HCT116 (cell line): ENCODE measurements at regions not wholly inside any gene's neighbourhood (a gene's known extent, or its start where the extent isn't known, plus 50 kb on each side); places are given as distances from the start of the nearest gene placed in this dataset.

ENCODE experiments used
- ATAC-seq: fragments of 200-7000 bp; cut with Tn5 transposase; 2 replicates; pipeline ENCODE4 v1.9.1; 2020; ENCODE audit warnings: mild to moderate bottlenecking, moderate library complexity
- BruUV-seq: library from RNA; stranded (reverse); fragments of 400-500 nt; replicated peaks from 2 replicates; lab custom pipeline; 2021; lab: Mats Ljungman, UMichigan
- CTCF ChIA-PET: fragments of 300-600 bp; sonication (Branson Sonifier 250); formaldehyde crosslinking; loops from one replicate; lab custom pipeline; 2021; ENCODE audit warnings: antibody characterized with exemption; lab: Charles Lee
- POLR2A ChIA-PET: fragments of 300-600, 350-600 bp; sonication (Branson Sonifier 250); formaldehyde crosslinking; loops from one replicate; lab custom pipeline; 2021; ENCODE audit warnings: antibody characterized with exemption; lab: Charles Lee
- RAD21 ChIA-PET, 2 experiments: fragments of 300-600 bp; sonication (Branson Sonifier 250); formaldehyde crosslinking; loops; one replicate each; lab custom pipeline; 2023; ENCODE audit warnings: low total read pairs in 2 of 2; ENCODE audit not compliant: uncharacterized antibody in 2 of 2, unreplicated experiment in 2 of 2, low non-redundant PET in 1 of 2; lab: Charles Lee
- DNase-seq: peaks from one replicate; pipeline ENCODE4 v3.0.0-alpha.2; 2010; ENCODE audit warnings: low read depth, low spot score
- H2AFZ ChIP-seq: fragments of 200-600 bp; shearing (Covaris generic), sonication (generic); 2 replicates; pipeline ENCODE4 v1.6.1; 2017; ENCODE audit warnings: low read depth, mixed run types, mixed read lengths, antibody characterized with exemption, low read length; ENCODE audit not compliant: poor library complexity, severe bottlenecking
- H3K27ac ChIP-seq: 2 replicates; pipeline ENCODE4 v1.5.1; 2012; ENCODE audit warnings: low read depth, low read length
- H3K27me3 ChIP-seq: fragments of 200-600 bp; sonication (generic); 2 replicates; pipeline ENCODE4 v1.6.1; 2016; ENCODE audit warnings: mixed run types, low read length, mixed read lengths; ENCODE audit not compliant: insufficient read depth
- H3K36me3 ChIP-seq, 2 experiments: fragments of 200-500 bp in 1 of 2; fragments of 200-600 bp in 1 of 2; sonication (Bioruptor generic) in 1 of 2; sonication (generic) in 1 of 2; 2 replicates each; pipeline versions ENCODE4 v1.5.1 to v1.6.1; 2014 to 2016; ENCODE audit warnings: low read length in 2 of 2, inconsistent platforms in 1 of 2, mixed read lengths in 1 of 2, mixed run types in 1 of 2; ENCODE audit not compliant: insufficient read depth in 2 of 2, control insufficient read depth in 1 of 2
- H3K4me1 ChIP-seq, 2 experiments: fragments of 200-600 bp in 1 of 2; sonication (generic) in 1 of 2; 2 replicates each; pipeline versions ENCODE4 v1.5.1 to v1.6.1; 2012 to 2017; ENCODE audit warnings: low read length in 2 of 2, inconsistent platforms in 1 of 2, mild to moderate bottlenecking in 1 of 2, mixed read lengths in 1 of 2, mixed run types in 1 of 2, moderate library complexity in 1 of 2; ENCODE audit not compliant: insufficient read depth in 2 of 2, control insufficient read depth in 1 of 2
- H3K4me2 ChIP-seq: fragments of 200-600 bp; sonication (generic); 2 replicates; pipeline ENCODE4 v1.6.1; 2017; ENCODE audit warnings: mixed run types, low read length, mixed read lengths
- H3K4me3 ChIP-seq, 2 experiments: fragments of 200-600 bp in 1 of 2; sonication (generic) in 1 of 2; replicated peaks in 1 of 2; 2 replicates each; pipeline ENCODE4 v1.5.1; 2011 to 2016; ENCODE audit warnings: low read length in 2 of 2, control low read depth in 1 of 2, low read depth in 1 of 2, mild to moderate bottlenecking in 1 of 2, mixed read lengths in 1 of 2, mixed run types in 1 of 2
- H3K79me2 ChIP-seq: fragments of 200-600 bp; sonication (generic); 2 replicates; pipeline ENCODE4 v1.6.1; 2017; ENCODE audit warnings: mild to moderate bottlenecking, mixed run types, low read length, moderate library complexity, mixed read lengths; ENCODE audit not compliant: insufficient read depth
- H3K9ac ChIP-seq: fragments of 200-600 bp; sonication (generic); 2 replicates; pipeline ENCODE4 v1.6.1; 2016; ENCODE audit warnings: low read length, mixed read lengths
- H3K9me2 ChIP-seq: fragments of 200-600 bp; sonication (generic), shearing (Covaris generic); 2 replicates; pipeline ENCODE4 v1.6.1; 2017; ENCODE audit warnings: mixed run types, mild to moderate bottlenecking, moderate library complexity; ENCODE audit not compliant: insufficient read depth
- H3K9me3 ChIP-seq, 2 experiments: fragments of 200-500 bp in 1 of 2; fragments of 200-600 bp in 1 of 2; sonication (Bioruptor generic) in 1 of 2; sonication (generic) in 1 of 2; 2 replicates each; pipeline ENCODE4 v1.6.1; 2014 to 2017; ENCODE audit warnings: low read length in 2 of 2, mixed read lengths in 2 of 2, inconsistent platforms in 1 of 2, low read depth in 1 of 2, mild to moderate bottlenecking in 1 of 2, mixed run types in 1 of 2, moderate library complexity in 1 of 2; ENCODE audit not compliant: control insufficient read depth in 1 of 2, insufficient read depth in 1 of 2
- H4K20me1 ChIP-seq: fragments of 200-600 bp; sonication (generic), shearing (Covaris generic); 2 replicates; pipeline ENCODE4 v1.6.1; 2017; ENCODE audit warnings: mixed run types, mild to moderate bottlenecking, moderate library complexity; ENCODE audit not compliant: insufficient read depth
- CEBPB ChIP-seq: IDR thresholded peaks from 2 replicates; pipeline ENCODE4 v1.6.1; 2012; ENCODE audit warnings: low read depth
- FOSL1 ChIP-seq: IDR thresholded peaks from 2 replicates; pipeline ENCODE4 v1.6.1; 2012; ENCODE audit warnings: low read depth
- POLR2A ChIP-seq: IDR thresholded peaks from 2 replicates; pipeline ENCODE4 v1.7.0; 2011; ENCODE audit warnings: borderline replicate concordance; ENCODE audit not compliant: insufficient read depth, insufficient read length; ENCODE audit errors: extremely low read depth
- POLR2AphosphoS5 ChIP-seq: IDR thresholded peaks from 2 replicates; pipeline ENCODE4 v1.6.1; 2011; ENCODE audit warnings: mild to moderate bottlenecking, low read depth, low read length, moderate library complexity
- RAD21 ChIP-seq: IDR thresholded peaks from 2 replicates; pipeline ENCODE4 v1.6.1; 2012; ENCODE audit warnings: low read depth, mild to moderate bottlenecking
- SRF ChIP-seq: IDR thresholded peaks from 2 replicates; pipeline ENCODE4 v1.6.1; 2012; ENCODE audit warnings: low read depth
- TCF7L2 ChIP-seq: IDR thresholded peaks from 2 replicates; pipeline ENCODE4 v1.7.0; 2011; ENCODE audit warnings: borderline replicate concordance, inconsistent platforms; ENCODE audit not compliant: insufficient read depth, insufficient read length; ENCODE audit errors: extremely low read depth
- intact Hi-C: fragments of 100-400 bp; cut with micrococcal nuclease; formaldehyde crosslinking; loops from 2 replicates; pipeline ENCODE4 v1.10.0; 2022
- TF ChIP-seq, protein P1 (sequence below): IDR thresholded peaks from 2 replicates; pipeline ENCODE4 v1.6.1; 2012; ENCODE audit warnings: low read depth
- TF ChIP-seq, protein P2 (sequence below): IDR thresholded peaks from 2 replicates; pipeline ENCODE4 v1.6.1; 2011; ENCODE audit warnings: mild to moderate bottlenecking, low read length, moderate library complexity; ENCODE audit not compliant: insufficient replicate concordance; ENCODE audit errors: extremely low read depth
- TF ChIP-seq, protein P3 (sequence below): IDR thresholded peaks from 2 replicates; pipeline ENCODE4 v1.6.1; 2012
- TF ChIP-seq, protein P4 (sequence below), 3 experiments: fragments of 200-600 bp in 1 of 3; sonication (generic) in 1 of 3; IDR thresholded peaks in 2 of 3; conservative IDR thresholded peaks in 1 of 3; 2 replicates each; pipeline ENCODE4 v1.5.1; 2012 to 2017; ENCODE audit warnings: low read depth in 2 of 3, low read length in 2 of 3, antibody characterized with exemption in 1 of 3, borderline replicate concordance in 1 of 3, control low read depth in 1 of 3, mild to moderate bottlenecking in 1 of 3, mixed read lengths in 1 of 3, mixed run types in 1 of 3, moderate library complexity in 1 of 3; ENCODE audit not compliant: insufficient read depth in 1 of 3

DNA sequence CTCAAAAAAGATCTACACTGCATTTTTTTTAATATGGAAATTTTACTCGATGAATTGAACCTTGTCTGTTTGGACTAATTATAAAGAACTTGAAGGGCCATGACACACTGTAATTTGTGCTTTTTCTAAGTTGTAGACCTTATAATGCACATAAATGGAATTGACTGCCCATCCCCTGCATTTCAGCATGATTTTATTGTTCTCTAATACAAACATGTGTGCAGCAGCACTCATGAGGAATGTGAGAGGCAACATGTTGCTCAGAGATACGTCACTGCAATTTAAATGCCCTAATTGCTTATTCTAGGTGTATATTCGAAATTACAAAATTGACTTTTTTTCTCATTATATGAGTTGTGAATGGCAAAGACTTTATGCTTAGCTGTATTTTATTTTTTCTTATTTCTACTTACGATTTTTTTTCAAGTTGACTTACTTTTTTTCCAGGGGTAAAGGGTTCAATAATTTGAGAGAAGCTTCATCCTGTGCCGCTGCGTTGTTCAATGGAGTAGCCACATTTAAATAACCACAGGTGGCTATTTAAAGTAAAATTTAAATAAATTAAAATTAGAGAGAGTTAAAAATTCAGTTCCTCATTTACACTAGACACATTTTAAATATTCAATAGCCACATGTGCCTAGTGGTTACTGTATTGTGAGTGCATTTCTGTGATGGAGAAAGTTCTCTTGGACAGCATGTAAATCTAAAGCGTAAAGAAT, 1346.4 kb downstream of the ROBO1 start:
- RAD21 ChIA-PET, result no interaction called here
- Histone ChIP-seq H3K4me1 (no peaks in the 10 kb centered on the region), H3K79me2 (no peaks in the 10 kb centered on the region), H3K4me2 (no peak overlapping the region), H2AFZ (no peak overlapping the region), H3K9ac (no peak overlapping the region), H3K27me3 (no peaks in the 10 kb centered on the region), H3K9me2 (no peaks in the 10 kb centered on the region), H3K9me3 (peaks cover 7 to 47% of the 10 kb centered on the region in 2 experiments; a peak in 2 of 4 replicates), H3K36me3 (no peaks in the 10 kb centered on the region), H4K20me1 (no peaks in the 10 kb centered on the region), H3K27ac (no peak overlapping the region), H3K4me3 (no peak overlapping the region)
- no peak for DNase-seq
- ATAC-seq, result no peak
- intact Hi-C loops, result no loop called here
- BruUV-seq, result no TSS peak
- CTCF ChIA-PET, result no interaction called here
- POLR2A ChIA-PET, result no interaction called here
- TF ChIP-seq, protein P1, sequence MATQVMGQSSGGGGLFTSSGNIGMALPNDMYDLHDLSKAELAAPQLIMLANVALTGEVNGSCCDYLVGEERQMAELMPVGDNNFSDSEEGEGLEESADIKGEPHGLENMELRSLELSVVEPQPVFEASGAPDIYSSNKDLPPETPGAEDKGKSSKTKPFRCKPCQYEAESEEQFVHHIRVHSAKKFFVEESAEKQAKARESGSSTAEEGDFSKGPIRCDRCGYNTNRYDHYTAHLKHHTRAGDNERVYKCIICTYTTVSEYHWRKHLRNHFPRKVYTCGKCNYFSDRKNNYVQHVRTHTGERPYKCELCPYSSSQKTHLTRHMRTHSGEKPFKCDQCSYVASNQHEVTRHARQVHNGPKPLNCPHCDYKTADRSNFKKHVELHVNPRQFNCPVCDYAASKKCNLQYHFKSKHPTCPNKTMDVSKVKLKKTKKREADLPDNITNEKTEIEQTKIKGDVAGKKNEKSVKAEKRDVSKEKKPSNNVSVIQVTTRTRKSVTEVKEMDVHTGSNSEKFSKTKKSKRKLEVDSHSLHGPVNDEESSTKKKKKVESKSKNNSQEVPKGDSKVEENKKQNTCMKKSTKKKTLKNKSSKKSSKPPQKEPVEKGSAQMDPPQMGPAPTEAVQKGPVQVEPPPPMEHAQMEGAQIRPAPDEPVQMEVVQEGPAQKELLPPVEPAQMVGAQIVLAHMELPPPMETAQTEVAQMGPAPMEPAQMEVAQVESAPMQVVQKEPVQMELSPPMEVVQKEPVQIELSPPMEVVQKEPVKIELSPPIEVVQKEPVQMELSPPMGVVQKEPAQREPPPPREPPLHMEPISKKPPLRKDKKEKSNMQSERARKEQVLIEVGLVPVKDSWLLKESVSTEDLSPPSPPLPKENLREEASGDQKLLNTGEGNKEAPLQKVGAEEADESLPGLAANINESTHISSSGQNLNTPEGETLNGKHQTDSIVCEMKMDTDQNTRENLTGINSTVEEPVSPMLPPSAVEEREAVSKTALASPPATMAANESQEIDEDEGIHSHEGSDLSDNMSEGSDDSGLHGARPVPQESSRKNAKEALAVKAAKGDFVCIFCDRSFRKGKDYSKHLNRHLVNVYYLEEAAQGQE, result no peak
- TF ChIP-seq, protein P2, sequence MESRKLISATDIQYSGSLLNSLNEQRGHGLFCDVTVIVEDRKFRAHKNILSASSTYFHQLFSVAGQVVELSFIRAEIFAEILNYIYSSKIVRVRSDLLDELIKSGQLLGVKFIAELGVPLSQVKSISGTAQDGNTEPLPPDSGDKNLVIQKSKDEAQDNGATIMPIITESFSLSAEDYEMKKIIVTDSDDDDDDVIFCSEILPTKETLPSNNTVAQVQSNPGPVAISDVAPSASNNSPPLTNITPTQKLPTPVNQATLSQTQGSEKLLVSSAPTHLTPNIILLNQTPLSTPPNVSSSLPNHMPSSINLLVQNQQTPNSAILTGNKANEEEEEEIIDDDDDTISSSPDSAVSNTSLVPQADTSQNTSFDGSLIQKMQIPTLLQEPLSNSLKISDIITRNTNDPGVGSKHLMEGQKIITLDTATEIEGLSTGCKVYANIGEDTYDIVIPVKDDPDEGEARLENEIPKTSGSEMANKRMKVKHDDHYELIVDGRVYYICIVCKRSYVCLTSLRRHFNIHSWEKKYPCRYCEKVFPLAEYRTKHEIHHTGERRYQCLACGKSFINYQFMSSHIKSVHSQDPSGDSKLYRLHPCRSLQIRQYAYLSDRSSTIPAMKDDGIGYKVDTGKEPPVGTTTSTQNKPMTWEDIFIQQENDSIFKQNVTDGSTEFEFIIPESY, result no peak
- no peak for TF ChIP-seq SRF
- no peak for TF ChIP-seq POLR2A
- TF ChIP-seq POLR2AphosphoS5, result no peak
- TF ChIP-seq FOSL1, result no peak
- TF ChIP-seq, protein P3, sequence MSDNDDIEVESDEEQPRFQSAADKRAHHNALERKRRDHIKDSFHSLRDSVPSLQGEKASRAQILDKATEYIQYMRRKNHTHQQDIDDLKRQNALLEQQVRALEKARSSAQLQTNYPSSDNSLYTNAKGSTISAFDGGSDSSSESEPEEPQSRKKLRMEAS, result no peak
- TF ChIP-seq CEBPB, result no peak
- TF ChIP-seq, protein P4, sequence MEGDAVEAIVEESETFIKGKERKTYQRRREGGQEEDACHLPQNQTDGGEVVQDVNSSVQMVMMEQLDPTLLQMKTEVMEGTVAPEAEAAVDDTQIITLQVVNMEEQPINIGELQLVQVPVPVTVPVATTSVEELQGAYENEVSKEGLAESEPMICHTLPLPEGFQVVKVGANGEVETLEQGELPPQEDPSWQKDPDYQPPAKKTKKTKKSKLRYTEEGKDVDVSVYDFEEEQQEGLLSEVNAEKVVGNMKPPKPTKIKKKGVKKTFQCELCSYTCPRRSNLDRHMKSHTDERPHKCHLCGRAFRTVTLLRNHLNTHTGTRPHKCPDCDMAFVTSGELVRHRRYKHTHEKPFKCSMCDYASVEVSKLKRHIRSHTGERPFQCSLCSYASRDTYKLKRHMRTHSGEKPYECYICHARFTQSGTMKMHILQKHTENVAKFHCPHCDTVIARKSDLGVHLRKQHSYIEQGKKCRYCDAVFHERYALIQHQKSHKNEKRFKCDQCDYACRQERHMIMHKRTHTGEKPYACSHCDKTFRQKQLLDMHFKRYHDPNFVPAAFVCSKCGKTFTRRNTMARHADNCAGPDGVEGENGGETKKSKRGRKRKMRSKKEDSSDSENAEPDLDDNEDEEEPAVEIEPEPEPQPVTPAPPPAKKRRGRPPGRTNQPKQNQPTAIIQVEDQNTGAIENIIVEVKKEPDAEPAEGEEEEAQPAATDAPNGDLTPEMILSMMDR (IDR thresholded peaks at IDR 0.05 in 2 of 3, conservative IDR thresholded peaks at IDR 0.05 in 1 of 3; ENCODE audit: borderline replicate concordance in 1 of 3, insufficient read depth in 1 of 3, low read depth in 2 of 3, low read length in 2 of 3), result no peak
- no peak for TF ChIP-seq RAD21
- TF ChIP-seq TCF7L2, result no peak
